DOHH2 (cell line): ENCODE measurements at regions not wholly inside any gene's neighbourhood (a gene's known extent, or its start where the extent isn't known, plus 50 kb on each side); places are given as distances from the start of the nearest gene placed in this dataset.

Experiments used
- EZH2phosphoT487 ChIP-seq: fragments of 200-600 bp; sonication (generic); IDR thresholded peaks from 2 replicates; pipeline ENCODE4 v1.6.1; 2017; ENCODE audit warnings: borderline replicate concordance, mild to moderate bottlenecking, antibody characterized with exemption, low read length, moderate library complexity, mixed read lengths
- TF ChIP-seq, protein P1 (sequence below): fragments of 200-600 bp; sonication (generic); IDR thresholded peaks from one replicate; pipeline ENCODE4 v1.5.1; 2014; ENCODE audit warnings: antibody characterized with exemption, mild to moderate bottlenecking, low read depth, low read length; ENCODE audit not compliant: poor library complexity, severe bottlenecking

DNA sequence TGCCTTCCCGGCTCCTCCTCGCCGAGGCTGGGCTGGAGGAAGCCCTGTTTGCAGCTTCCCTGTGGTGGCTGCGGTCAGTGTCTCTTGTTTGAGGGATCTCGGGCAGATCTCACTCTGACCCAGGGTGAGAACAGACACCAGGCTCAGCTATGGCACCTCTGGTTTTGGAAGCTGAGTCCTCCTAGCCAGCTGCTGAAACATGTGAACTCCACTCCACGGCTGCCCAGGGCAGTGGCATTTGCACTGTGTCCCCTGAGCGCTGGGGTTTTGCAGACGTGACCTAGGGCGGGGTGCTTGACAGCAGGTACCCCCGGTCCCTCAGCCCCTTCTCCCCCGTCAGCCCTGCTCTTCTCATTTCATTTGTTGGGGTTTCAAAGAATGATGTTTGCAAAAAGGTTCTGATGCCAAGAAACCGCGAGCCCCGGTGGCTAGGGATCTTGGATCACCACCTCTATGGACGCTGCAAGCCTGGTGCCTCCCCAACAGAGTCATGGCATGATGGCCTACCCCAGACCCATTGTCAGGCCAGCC lies 55.0 kb upstream of the DACT2 start:
- TF ChIP-seq, protein P1, sequence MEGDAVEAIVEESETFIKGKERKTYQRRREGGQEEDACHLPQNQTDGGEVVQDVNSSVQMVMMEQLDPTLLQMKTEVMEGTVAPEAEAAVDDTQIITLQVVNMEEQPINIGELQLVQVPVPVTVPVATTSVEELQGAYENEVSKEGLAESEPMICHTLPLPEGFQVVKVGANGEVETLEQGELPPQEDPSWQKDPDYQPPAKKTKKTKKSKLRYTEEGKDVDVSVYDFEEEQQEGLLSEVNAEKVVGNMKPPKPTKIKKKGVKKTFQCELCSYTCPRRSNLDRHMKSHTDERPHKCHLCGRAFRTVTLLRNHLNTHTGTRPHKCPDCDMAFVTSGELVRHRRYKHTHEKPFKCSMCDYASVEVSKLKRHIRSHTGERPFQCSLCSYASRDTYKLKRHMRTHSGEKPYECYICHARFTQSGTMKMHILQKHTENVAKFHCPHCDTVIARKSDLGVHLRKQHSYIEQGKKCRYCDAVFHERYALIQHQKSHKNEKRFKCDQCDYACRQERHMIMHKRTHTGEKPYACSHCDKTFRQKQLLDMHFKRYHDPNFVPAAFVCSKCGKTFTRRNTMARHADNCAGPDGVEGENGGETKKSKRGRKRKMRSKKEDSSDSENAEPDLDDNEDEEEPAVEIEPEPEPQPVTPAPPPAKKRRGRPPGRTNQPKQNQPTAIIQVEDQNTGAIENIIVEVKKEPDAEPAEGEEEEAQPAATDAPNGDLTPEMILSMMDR, result no peak
- TF ChIP-seq EZH2phosphoT487, result no peak
